ENCODE measurements at regions not wholly inside any gene's neighbourhood (a gene's known extent, or its start where the extent isn't known, plus 50 kb on each side); places are given as distances from the start of the nearest gene placed in this dataset.

DNA sequence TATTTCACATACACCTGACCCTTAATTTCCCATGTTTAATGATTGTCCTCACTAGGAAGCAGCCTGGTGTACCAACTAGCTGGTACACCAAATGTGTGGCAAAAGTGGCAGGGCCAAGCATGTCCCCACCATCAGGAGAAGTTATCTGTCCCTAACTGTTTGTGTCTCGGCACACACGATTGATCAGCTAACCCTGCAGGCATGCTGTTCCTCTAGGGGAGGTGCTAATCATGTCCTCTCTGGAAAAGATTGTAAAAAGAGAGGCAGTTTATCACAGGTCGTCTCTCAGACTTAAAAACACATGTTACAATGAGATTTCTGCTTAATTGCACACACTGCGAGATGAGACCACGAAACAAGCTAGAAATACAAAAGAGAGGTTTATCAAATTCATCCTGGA lies 342.7 kb downstream of the DIRAS2 start:
- ChIA-PET CTCF (no interaction called here), POLR2A (interaction anchor here (1.1 kb wide), 1 partner anchor 10 kb away, joined by 3 read pairs; no protein-coding TSS in a partner anchor), RAD21 (ENCODE audit: unreplicated experiment) (no interaction called here), SMC1A (ENCODE audit: uncharacterized antibody, unreplicated experiment) (interaction anchor here (0.7 to 1.1 kb wide), 3 partner anchors 12 to 19 kb away, joined by 3 read pairs; no protein-coding TSS in a partner anchor)
- no peaks in the 10 kb centered on the region for H3K79me2 ChIP-seq (ENCODE audit: control insufficient read depth, insufficient read depth, low read length)
- H4K20me1 ChIP-seq (ENCODE audit: control insufficient read depth, insufficient read depth), result no peaks in the 10 kb centered on the region
- BruUV-seq (replicated peaks), result no TSS peak
- no peak overlapping the region for H3K4me3 ChIP-seq
- H3K4me2 ChIP-seq (ENCODE audit: control insufficient read depth, insufficient read depth), result no peak overlapping the region
- ATAC-seq (no peak), FAIRE-seq (no peak), DNase-seq (ENCODE audit: low read depth, low spot score) (no peak)
- no peaks in the 10 kb centered on the region for H3K9me3 ChIP-seq (replicated peaks; ENCODE audit: control insufficient read depth, insufficient read depth, low read length)
- no peak overlapping the region for H2AFZ ChIP-seq (ENCODE audit: control insufficient read depth, low read depth, low read length)
- WGBS (ENCODE audit: insufficient coverage, insufficient replicate concordance, low lambda C conversion rate, missing lambda C conversion rate), result 45% methylated on average over 5 of the region's 5 CpGs
- intact Hi-C loops (cut with micrococcal nuclease; ENCODE audit: unreplicated experiment), result no loop called here
- no peak overlapping the region for H3K9ac ChIP-seq (ENCODE audit: control insufficient read depth, insufficient read depth, low read length)
- in situ Hi-C loops (cut with MboI), result no loop called here
- H3K36me3 ChIP-seq (ENCODE audit: control insufficient read depth in 2 of 2, insufficient read depth in 2 of 2, low read length in 1 of 2), result no peaks in the 10 kb centered on the region
- TF ChIP-seq TARDBP (IDR thresholded peaks at IDR 0.05; ENCODE audit: borderline replicate concordance) (no peak), ZNF622 (IDR thresholded peaks at IDR 0.05) (no peak), JUNB (IDR thresholded peaks at IDR 0.05) (no peak), MEF2A (IDR thresholded peaks at IDR 0.05; ENCODE audit: insufficient read depth, low read depth, low read length) (no peak), IRF4 (IDR thresholded peaks at IDR 0.05; ENCODE audit: low read depth, low read length) (no peak), CEBPZ (IDR thresholded peaks at IDR 0.05; ENCODE audit: low read depth, low read length) (no peak), RBBP5 (conservative IDR thresholded peaks at IDR 0.05) (no peak), ESRRA (IDR thresholded peaks at IDR 0.05; ENCODE audit: low read length) (no peak), EED (IDR thresholded peaks at IDR 0.05; ENCODE audit: low read depth) (no peak), RCOR1 (conservative IDR thresholded peaks at IDR 0.05; ENCODE audit: low read depth, low read length) (no peak), BCL11A (IDR thresholded peaks at IDR 0.05; ENCODE audit: low read depth, low read length) (no peak), SREBF1 (IDR thresholded peaks at IDR 0.05; ENCODE audit: low read length) (no peak), ZNF592 (IDR thresholded peaks at IDR 0.05) (no peak), IKZF1 (conservative IDR thresholded peaks at IDR 0.05) (no peak), RAD21 (IDR thresholded peaks at IDR 0.05; ENCODE audit: insufficient read depth, low read depth, low read length) (no peak), SMAD5 (IDR thresholded peaks at IDR 0.05; ENCODE audit: low read depth) (no peak), JUND (IDR thresholded peaks at IDR 0.05; ENCODE audit: low read depth, low read length) (no peak)
- no peak overlapping the region for H3K27ac ChIP-seq (ENCODE audit: control insufficient read depth, insufficient read depth)
- no peaks in the 10 kb centered on the region for H3K4me1 ChIP-seq (ENCODE audit: control insufficient read depth, insufficient read depth, low read length)
- H3K27me3 ChIP-seq (replicated peaks in 1 of 2; ENCODE audit: control insufficient read depth in 2 of 2, insufficient read depth in 2 of 2, low read length in 1 of 2), result no peaks in the 10 kb centered on the region
